ENCODE measurements at regions not wholly inside any gene's neighbourhood (a gene's known extent, or its start where the extent isn't known, plus 50 kb on each side); places are given as distances from the start of the nearest gene placed in this dataset.

- TF ChIP-seq OVOL2 (CRISPR knock-in tag; IDR thresholded peaks at IDR 0.05; ENCODE audit: borderline replicate concordance) = no peak
- no peak for TF ChIP-seq NR1H2 (CRISPR knock-in tag; IDR thresholded peaks at IDR 0.05)
- no peak for TF ChIP-seq CTCF (IDR thresholded peaks at IDR 0.05)
- TF ChIP-seq SMAD3 (CRISPR knock-in tag; IDR thresholded peaks at IDR 0.05; ENCODE audit: borderline replicate concordance) = no peak
- TF ChIP-seq CREB1 (CRISPR knock-in tag; IDR thresholded peaks at IDR 0.05) = no peak
- no peak for TF ChIP-seq FOXK1 (CRISPR knock-in tag; IDR thresholded peaks at IDR 0.05)
Measured at GRCh38 chr15:69637818-69638217, 185.2 kb downstream of the RPLP1 start.

Measured in WTC11 (cell line).